ENCODE measurements at regions not wholly inside any gene's neighbourhood (a gene's known extent, or its start where the extent isn't known, plus 50 kb on each side); places are given as distances from the start of the nearest gene placed in this dataset.

DNA sequence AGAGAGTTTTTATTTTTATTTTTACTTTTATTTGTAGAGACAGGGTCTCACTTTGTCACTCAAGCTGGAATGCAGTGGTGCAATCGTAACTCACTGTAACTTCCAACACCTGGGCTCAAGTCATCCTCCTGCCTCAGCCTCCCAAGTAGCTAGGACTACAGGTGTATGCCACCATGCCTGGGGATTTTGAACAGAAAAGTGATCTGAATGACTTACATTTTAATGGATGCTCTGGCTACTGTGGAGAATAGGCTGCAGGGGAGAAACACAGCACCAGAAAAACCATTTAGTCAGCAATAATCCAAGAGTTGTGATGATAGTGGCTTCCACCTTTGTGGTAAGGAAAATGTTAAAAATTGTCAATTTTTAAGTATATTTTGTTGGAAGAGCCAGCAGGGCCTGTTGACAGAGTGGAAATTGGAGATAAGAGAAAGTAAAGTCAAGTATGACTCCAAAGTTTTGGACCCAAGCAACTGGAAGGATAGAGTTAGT, 106.0 kb upstream of the LOC128125822 start:
- TF ChIP-seq, protein P1, sequence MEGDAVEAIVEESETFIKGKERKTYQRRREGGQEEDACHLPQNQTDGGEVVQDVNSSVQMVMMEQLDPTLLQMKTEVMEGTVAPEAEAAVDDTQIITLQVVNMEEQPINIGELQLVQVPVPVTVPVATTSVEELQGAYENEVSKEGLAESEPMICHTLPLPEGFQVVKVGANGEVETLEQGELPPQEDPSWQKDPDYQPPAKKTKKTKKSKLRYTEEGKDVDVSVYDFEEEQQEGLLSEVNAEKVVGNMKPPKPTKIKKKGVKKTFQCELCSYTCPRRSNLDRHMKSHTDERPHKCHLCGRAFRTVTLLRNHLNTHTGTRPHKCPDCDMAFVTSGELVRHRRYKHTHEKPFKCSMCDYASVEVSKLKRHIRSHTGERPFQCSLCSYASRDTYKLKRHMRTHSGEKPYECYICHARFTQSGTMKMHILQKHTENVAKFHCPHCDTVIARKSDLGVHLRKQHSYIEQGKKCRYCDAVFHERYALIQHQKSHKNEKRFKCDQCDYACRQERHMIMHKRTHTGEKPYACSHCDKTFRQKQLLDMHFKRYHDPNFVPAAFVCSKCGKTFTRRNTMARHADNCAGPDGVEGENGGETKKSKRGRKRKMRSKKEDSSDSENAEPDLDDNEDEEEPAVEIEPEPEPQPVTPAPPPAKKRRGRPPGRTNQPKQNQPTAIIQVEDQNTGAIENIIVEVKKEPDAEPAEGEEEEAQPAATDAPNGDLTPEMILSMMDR (IDR thresholded peaks at IDR 0.05): no peak
- no peak for TF ChIP-seq POLR2A (IDR thresholded peaks at IDR 0.05)
